ENCODE measurements at regions not wholly inside any gene's neighbourhood (a gene's known extent, or its start where the extent isn't known, plus 50 kb on each side); places are given as distances from the start of the nearest gene placed in this dataset.

DNA sequence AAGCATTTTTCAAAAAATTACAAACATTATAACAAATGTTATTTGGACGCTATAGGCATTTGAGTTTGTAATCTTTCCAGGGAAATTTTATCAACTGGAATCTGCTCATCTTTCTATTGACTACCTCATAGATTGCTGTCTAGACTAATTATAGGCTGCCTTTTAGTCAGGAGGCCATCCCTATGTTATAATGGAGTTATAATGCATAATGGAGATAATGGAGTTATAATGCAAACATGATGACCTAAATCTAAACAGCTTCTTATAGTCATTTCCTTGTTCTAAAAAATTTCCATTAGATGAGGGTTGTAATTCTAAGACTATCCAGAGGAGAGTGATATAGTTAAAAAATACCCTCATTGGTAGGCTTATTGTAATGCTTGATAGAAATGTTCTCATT, 226.4 kb downstream of the SI start:
- Histone ChIP-seq H3K9ac (no peak overlapping the region), H3K27me3 (ENCODE audit: insufficient read depth) (no peaks in the 10 kb centered on the region), H3K9me3 (no peaks in the 10 kb centered on the region), H3F3A (replicated peaks; ENCODE audit: insufficient read depth) (no peaks in the 10 kb centered on the region), H3K4me2 (no peak overlapping the region), H3K9me2 (no peaks in the 10 kb centered on the region), H3K4me1 (ENCODE audit: control insufficient read depth in 1 of 2, insufficient read depth in 2 of 2, low read depth in 1 of 2, low read length in 1 of 2) (peaks cover 0 to 4% of the 10 kb centered on the region in 2 experiments; a peak in 2 of 4 replicates), H3K36me3 (replicated peaks in 1 of 2; ENCODE audit: control insufficient read depth in 1 of 2, insufficient read depth in 2 of 2, low read length in 1 of 2) (no peaks in the 10 kb centered on the region), H3K4me3 (ENCODE audit: low read depth in 2 of 2, low read length in 1 of 2) (no peak overlapping the region), H3K27ac (ENCODE audit: low read depth in 2 of 2, low read length in 1 of 2) (no peak overlapping the region; a peak in 1 of 4 replicates), H2AFZ (ENCODE audit: low read depth) (no peak overlapping the region), H4K20me1 (ENCODE audit: insufficient read depth) (no peaks in the 10 kb centered on the region), H3K79me2 (ENCODE audit: insufficient read depth) (no peaks in the 10 kb centered on the region)
- DNase-seq = peak; percentile 32
- POLR2A ChIA-PET = no interaction called here
- TF ChIP-seq JUND (IDR thresholded peaks at IDR 0.05) (no peak), RFX5 (IDR thresholded peaks at IDR 0.05; ENCODE audit: low read length) (no peak), POLR2AphosphoS5 (IDR thresholded peaks at IDR 0.05; ENCODE audit: low read depth, low read length) (no peak), MEF2A (IDR thresholded peaks at IDR 0.05; ENCODE audit: borderline replicate concordance, low read depth) (no peak), ZBTB33 (IDR thresholded peaks at IDR 0.05; ENCODE audit: borderline replicate concordance, low read depth) (no peak), NRF1 (IDR thresholded peaks at IDR 0.05; ENCODE audit: low read depth, low read length) (no peak), EP300 (IDR thresholded peaks at IDR 0.05; ENCODE audit: borderline replicate concordance in 1 of 2, low read depth in 1 of 2, low read length in 1 of 2) (peak in 1 of 2 experiments; percentile 50; a peak in 2 of 4 replicates), IRF3 (IDR thresholded peaks at IDR 0.05; ENCODE audit: low read depth, low read length) (no peak), CHD2 (IDR thresholded peaks at IDR 0.05; ENCODE audit: low read length, partially characterized antibody) (peak; percentile 19), SMC3 (IDR thresholded peaks at IDR 0.05; ENCODE audit: low read depth, low read length) (no peak), RAD21 (IDR thresholded peaks at IDR 0.05; ENCODE audit: low read length) (no peak), SIN3A (IDR thresholded peaks at IDR 0.05; ENCODE audit: borderline replicate concordance, low read depth, low read length) (no peak)
- TF ChIP-seq, protein P1, sequence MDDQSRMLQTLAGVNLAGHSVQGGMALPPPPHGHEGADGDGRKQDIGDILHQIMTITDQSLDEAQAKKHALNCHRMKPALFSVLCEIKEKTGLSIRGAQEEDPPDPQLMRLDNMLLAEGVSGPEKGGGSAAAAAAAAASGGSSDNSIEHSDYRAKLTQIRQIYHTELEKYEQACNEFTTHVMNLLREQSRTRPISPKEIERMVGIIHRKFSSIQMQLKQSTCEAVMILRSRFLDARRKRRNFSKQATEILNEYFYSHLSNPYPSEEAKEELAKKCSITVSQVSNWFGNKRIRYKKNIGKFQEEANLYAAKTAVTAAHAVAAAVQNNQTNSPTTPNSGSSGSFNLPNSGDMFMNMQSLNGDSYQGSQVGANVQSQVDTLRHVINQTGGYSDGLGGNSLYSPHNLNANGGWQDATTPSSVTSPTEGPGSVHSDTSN (IDR thresholded peaks at IDR 0.05) = no peak
- CTCF ChIA-PET = interaction anchor here (0.8 kb wide), 1 partner anchor 52 kb away, joined by 4 read pairs; no protein-coding TSS in a partner anchor
- 10% methylated on average over 1 of the region's 1 CpG for WGBS (ENCODE audit: low lambda C conversion rate)

DNA sequence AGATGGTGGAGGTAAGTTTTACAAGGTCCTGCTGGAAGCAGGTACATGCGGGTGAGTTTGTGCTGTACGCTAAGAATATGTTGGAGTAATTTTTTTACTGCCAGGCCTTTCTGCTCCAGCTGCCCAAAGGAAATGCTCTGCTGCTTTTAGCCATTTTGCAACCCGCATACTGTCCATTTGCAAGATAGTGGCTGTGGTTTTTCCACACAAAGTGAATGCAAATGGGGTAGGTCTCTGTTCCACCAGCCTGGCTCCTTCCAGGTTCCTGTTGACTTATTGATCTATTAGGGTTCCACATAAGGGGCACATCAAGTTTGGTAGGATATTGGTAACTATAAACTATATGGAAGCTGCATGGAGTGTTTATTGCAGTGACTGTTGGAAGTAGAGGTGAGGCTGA, 227.1 kb downstream of the SI start:
- ChIA-PET POLR2A (no interaction called here), CTCF (no interaction called here)
- Histone ChIP-seq H3K9me2 (no peaks in the 10 kb centered on the region), H3K27ac (ENCODE audit: low read depth in 2 of 2, low read length in 1 of 2) (no peak overlapping the region), H3K36me3 (replicated peaks in 1 of 2; ENCODE audit: control insufficient read depth in 1 of 2, insufficient read depth in 2 of 2, low read length in 1 of 2) (no peaks in the 10 kb centered on the region), H3K27me3 (ENCODE audit: insufficient read depth) (no peaks in the 10 kb centered on the region), H3K4me1 (ENCODE audit: control insufficient read depth in 1 of 2, insufficient read depth in 2 of 2, low read depth in 1 of 2, low read length in 1 of 2) (peaks cover 0 to 4% of the 10 kb centered on the region in 2 experiments; a peak in 2 of 4 replicates), H3K4me2 (no peak overlapping the region), H3K9me3 (no peaks in the 10 kb centered on the region), H3K4me3 (ENCODE audit: low read depth in 2 of 2, low read length in 1 of 2) (no peak overlapping the region), H3K79me2 (ENCODE audit: insufficient read depth) (no peaks in the 10 kb centered on the region), H2AFZ (ENCODE audit: low read depth) (no peak overlapping the region), H3F3A (replicated peaks; ENCODE audit: insufficient read depth) (no peaks in the 10 kb centered on the region), H4K20me1 (ENCODE audit: insufficient read depth) (no peaks in the 10 kb centered on the region), H3K9ac (no peak overlapping the region)
- no peak for DNase-seq
- 70% methylated on average over 3 of the region's 3 CpGs for whole genome bisulfite sequencing (ENCODE audit: low lambda C conversion rate)
- no peak for TF ChIP-seq NFIC (IDR thresholded peaks at IDR 0.05; ENCODE audit: borderline replicate concordance)
- TF ChIP-seq RAD21 (IDR thresholded peaks at IDR 0.05; ENCODE audit: low read length) = no peak
- TF ChIP-seq SMC3 (IDR thresholded peaks at IDR 0.05; ENCODE audit: low read depth, low read length) = no peak
- TF ChIP-seq TAF1 (IDR thresholded peaks at IDR 0.05; ENCODE audit: borderline replicate concordance, low read depth, low read length) = no peak
- no peak for TF ChIP-seq POLR2AphosphoS5 (IDR thresholded peaks at IDR 0.05; ENCODE audit: low read depth, low read length)

Data from SK-N-SH (cell line).